ENCODE measurements at regions not wholly inside any gene's neighbourhood (a gene's known extent, or its start where the extent isn't known, plus 50 kb on each side); places are given as distances from the start of the nearest gene placed in this dataset.

DNA sequence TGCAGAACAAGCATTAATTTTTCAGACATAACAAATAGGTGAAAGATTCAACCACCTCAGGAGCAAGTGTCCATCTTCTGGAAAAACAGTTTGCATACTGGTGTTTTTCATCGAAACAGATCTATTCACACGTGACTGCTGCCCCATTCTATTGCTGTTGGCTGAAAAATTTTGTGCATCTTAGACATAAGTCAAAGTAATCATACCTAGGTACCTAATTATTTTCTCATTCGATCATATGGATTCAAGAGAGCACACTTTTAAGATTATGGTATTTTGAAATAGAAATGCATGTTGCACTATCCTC lies 72.9 kb upstream of the CDH6 start:
- TF ChIP-seq, protein P1, sequence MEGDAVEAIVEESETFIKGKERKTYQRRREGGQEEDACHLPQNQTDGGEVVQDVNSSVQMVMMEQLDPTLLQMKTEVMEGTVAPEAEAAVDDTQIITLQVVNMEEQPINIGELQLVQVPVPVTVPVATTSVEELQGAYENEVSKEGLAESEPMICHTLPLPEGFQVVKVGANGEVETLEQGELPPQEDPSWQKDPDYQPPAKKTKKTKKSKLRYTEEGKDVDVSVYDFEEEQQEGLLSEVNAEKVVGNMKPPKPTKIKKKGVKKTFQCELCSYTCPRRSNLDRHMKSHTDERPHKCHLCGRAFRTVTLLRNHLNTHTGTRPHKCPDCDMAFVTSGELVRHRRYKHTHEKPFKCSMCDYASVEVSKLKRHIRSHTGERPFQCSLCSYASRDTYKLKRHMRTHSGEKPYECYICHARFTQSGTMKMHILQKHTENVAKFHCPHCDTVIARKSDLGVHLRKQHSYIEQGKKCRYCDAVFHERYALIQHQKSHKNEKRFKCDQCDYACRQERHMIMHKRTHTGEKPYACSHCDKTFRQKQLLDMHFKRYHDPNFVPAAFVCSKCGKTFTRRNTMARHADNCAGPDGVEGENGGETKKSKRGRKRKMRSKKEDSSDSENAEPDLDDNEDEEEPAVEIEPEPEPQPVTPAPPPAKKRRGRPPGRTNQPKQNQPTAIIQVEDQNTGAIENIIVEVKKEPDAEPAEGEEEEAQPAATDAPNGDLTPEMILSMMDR (IDR thresholded peaks at IDR 0.05), result no peak
- no peak for TF ChIP-seq POLR2A (IDR thresholded peaks at IDR 0.05)

All from Peyer's patch (tissue), 4 donors.